ENCODE measurements at regions not wholly inside any gene's neighbourhood (a gene's known extent, or its start where the extent isn't known, plus 50 kb on each side); places are given as distances from the start of the nearest gene placed in this dataset.

GRCh38 chr6:154604119-154604518 lies 93.6 kb upstream of the CNKSR3 start:
- Histone ChIP-seq H3K27me3 (ENCODE audit: control insufficient read depth in 4 of 4, insufficient read depth in 4 of 4, low read length in 3 of 4) (no peaks in the 10 kb centered on the region), H3K4me1 (ENCODE audit: control insufficient read depth in 4 of 4, insufficient read depth in 4 of 4, low read length in 3 of 4) (no peaks in the 10 kb centered on the region), H3K4me3 (ENCODE audit: low read depth in 1 of 3, low read length in 3 of 3) (no peak overlapping the region), H3K9me3 (ENCODE audit: control insufficient read depth in 4 of 4, low read length in 3 of 4) (no peaks in the 10 kb centered on the region), H3K36me3 (ENCODE audit: control insufficient read depth in 4 of 4, insufficient read depth in 3 of 4, low read depth in 1 of 4, low read length in 3 of 4) (no peaks in the 10 kb centered on the region), H3K27ac (ENCODE audit: low read depth in 1 of 2, low read length in 2 of 2) (no peak overlapping the region), H3K9ac (ENCODE audit: low read depth in 1 of 2, low read length in 2 of 2) (no peak overlapping the region)
- no peak for TF ChIP-seq EGR1 (IDR thresholded peaks at IDR 0.05; ENCODE audit: low read depth in 2 of 2)
- TF ChIP-seq REST (IDR thresholded peaks at IDR 0.05), result no peak
- no peak for TF ChIP-seq HNF4A (conservative IDR thresholded peaks at IDR 0.05)
- no peak for TF ChIP-seq JUND (IDR thresholded peaks at IDR 0.05)
- TF ChIP-seq HNF4G (IDR thresholded peaks at IDR 0.05), result no peak
- no peak for TF ChIP-seq NR2F2 (IDR thresholded peaks at IDR 0.05)
- TF ChIP-seq GABPA (IDR thresholded peaks at IDR 0.05 in 1 of 2, conservative IDR thresholded peaks at IDR 0.05 in 1 of 2), result no peak
- TF ChIP-seq FOXA2 (IDR thresholded peaks at IDR 0.05), result no peak
- TF ChIP-seq, protein P1, sequence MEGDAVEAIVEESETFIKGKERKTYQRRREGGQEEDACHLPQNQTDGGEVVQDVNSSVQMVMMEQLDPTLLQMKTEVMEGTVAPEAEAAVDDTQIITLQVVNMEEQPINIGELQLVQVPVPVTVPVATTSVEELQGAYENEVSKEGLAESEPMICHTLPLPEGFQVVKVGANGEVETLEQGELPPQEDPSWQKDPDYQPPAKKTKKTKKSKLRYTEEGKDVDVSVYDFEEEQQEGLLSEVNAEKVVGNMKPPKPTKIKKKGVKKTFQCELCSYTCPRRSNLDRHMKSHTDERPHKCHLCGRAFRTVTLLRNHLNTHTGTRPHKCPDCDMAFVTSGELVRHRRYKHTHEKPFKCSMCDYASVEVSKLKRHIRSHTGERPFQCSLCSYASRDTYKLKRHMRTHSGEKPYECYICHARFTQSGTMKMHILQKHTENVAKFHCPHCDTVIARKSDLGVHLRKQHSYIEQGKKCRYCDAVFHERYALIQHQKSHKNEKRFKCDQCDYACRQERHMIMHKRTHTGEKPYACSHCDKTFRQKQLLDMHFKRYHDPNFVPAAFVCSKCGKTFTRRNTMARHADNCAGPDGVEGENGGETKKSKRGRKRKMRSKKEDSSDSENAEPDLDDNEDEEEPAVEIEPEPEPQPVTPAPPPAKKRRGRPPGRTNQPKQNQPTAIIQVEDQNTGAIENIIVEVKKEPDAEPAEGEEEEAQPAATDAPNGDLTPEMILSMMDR (IDR thresholded peaks at IDR 0.05; ENCODE audit: low read depth, low read length, missing input control), result no peak
- TF ChIP-seq YY1 (IDR thresholded peaks at IDR 0.05), result no peak
- no peak for TF ChIP-seq TAF1 (conservative IDR thresholded peaks at IDR 0.05)
- no peak for TF ChIP-seq FOXA1 (IDR thresholded peaks at IDR 0.05)
- TF ChIP-seq ZBTB33 (IDR thresholded peaks at IDR 0.05), result no peak
- TF ChIP-seq, protein P2, sequence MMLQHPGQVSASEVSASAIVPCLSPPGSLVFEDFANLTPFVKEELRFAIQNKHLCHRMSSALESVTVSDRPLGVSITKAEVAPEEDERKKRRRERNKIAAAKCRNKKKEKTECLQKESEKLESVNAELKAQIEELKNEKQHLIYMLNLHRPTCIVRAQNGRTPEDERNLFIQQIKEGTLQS (IDR thresholded peaks at IDR 0.05), result no peak
- TF ChIP-seq SP1 (IDR thresholded peaks at IDR 0.05), result no peak
- no peak for TF ChIP-seq RAD21 (IDR thresholded peaks at IDR 0.05)
- TF ChIP-seq, protein P3, sequence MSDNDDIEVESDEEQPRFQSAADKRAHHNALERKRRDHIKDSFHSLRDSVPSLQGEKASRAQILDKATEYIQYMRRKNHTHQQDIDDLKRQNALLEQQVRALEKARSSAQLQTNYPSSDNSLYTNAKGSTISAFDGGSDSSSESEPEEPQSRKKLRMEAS (IDR thresholded peaks at IDR 0.05), result no peak
- no peak for TF ChIP-seq RXRA (IDR thresholded peaks at IDR 0.05)
- DNase-seq (ENCODE audit: low spot score), result no peak
- 85% methylated on average over 8 of the region's 8 CpGs for WGBS
